ENCODE measurements at regions not wholly inside any gene's neighbourhood (a gene's known extent, or its start where the extent isn't known, plus 50 kb on each side); places are given as distances from the start of the nearest gene placed in this dataset.
"Not testable (repeated sequence)": the region's sequence is repeated elsewhere in the genome, so short reads cannot be mapped to it uniquely, and the experiment has no call there.

- intact Hi-C loops (cut with DNase I), result no loop called here
- ATAC-seq (ENCODE audit: poor library complexity) (no peak), DNase-seq (no peak)
Measured at GRCh38 chr12:76646366-76646765, 86.8 kb upstream of the OSBPL8 start.

GRCh38 chr12:76649099-76649498 lies 89.5 kb upstream of the OSBPL8 start:
- no peak for DNase-seq
- intact Hi-C loops (cut with DNase I), result no loop called here
- ATAC-seq (ENCODE audit: poor library complexity), result no peak

GRCh38 chr12:76652402-76652801 lies 92.8 kb upstream of the OSBPL8 start:
- no peak for ATAC-seq (ENCODE audit: poor library complexity)
- intact Hi-C loops (cut with DNase I), result no loop called here
- DNase-seq, result no peak

- intact Hi-C loops (cut with DNase I), result no loop called here
- ATAC-seq (ENCODE audit: poor library complexity), result no peak
- no peak for DNase-seq
Measured at GRCh38 chr12:76653342-76653741, 93.8 kb upstream of the OSBPL8 start.

- DNase-seq (no peak), ATAC-seq (ENCODE audit: poor library complexity) (no peak)
- intact Hi-C loops (cut with DNase I), result no loop called here
Measured at GRCh38 chr12:76664731-76665130, 99.2 kb upstream of the ZDHHC17 start.

GRCh38 chr12:76666290-76666835 lies 97.6 kb upstream of the ZDHHC17 start:
- DNase-seq, result no peak
- intact Hi-C loops (cut with DNase I), result no loop called here
- no peak for ATAC-seq (ENCODE audit: poor library complexity)

GRCh38 chr12:76669981-76670380 lies 93.9 kb upstream of the ZDHHC17 start:
- intact Hi-C loops (cut with DNase I), result no loop called here
- ATAC-seq (ENCODE audit: poor library complexity) (no peak), DNase-seq (no peak)

GRCh38 chr12:76670776-76671175 lies 93.1 kb upstream of the ZDHHC17 start:
- intact Hi-C loops (cut with DNase I), result no loop called here
- ATAC-seq (ENCODE audit: poor library complexity) (no peak), DNase-seq (no peak)

GRCh38 chr12:76674669-76675315 lies 89.1 kb upstream of the ZDHHC17 start:
- ATAC-seq (ENCODE audit: poor library complexity) (no peak), DNase-seq (no peak)
- intact Hi-C loops (cut with DNase I), result no loop called here

- ATAC-seq (ENCODE audit: poor library complexity); intact Hi-C loops (cut with DNase I); DNase-seq: not testable (repeated sequence)
Measured at GRCh38 chr12:76676261-76676660, 87.7 kb upstream of the ZDHHC17 start.

GRCh38 chr12:76678992-76679391 lies 84.9 kb upstream of the ZDHHC17 start:
- no peak for DNase-seq
- no peak for ATAC-seq (ENCODE audit: poor library complexity)
- intact Hi-C loops (cut with DNase I), result no loop called here

- no peak for DNase-seq
- ATAC-seq (ENCODE audit: poor library complexity), result no peak
- intact Hi-C loops (cut with DNase I), result no loop called here
Measured at GRCh38 chr12:76679778-76680177, 84.1 kb upstream of the ZDHHC17 start.

GRCh38 chr12:76680940-76681339 lies 83.0 kb upstream of the ZDHHC17 start:
- DNase-seq (no peak), ATAC-seq (ENCODE audit: poor library complexity) (no peak)
- intact Hi-C loops (cut with DNase I), result no loop called here

GRCh38 chr12:76685246-76685678 lies 78.7 kb upstream of the ZDHHC17 start:
- DNase-seq (peak; percentile 54), ATAC-seq (ENCODE audit: poor library complexity) (peak; percentile 94)
- intact Hi-C loops (cut with DNase I), result no loop called here

- no peak for DNase-seq
- ATAC-seq (ENCODE audit: poor library complexity), result no peak
- intact Hi-C loops (cut with DNase I), result no loop called here
Measured at GRCh38 chr12:76687981-76688380, 75.9 kb upstream of the ZDHHC17 start.

GRCh38 chr12:76688631-76689030 lies 75.3 kb upstream of the ZDHHC17 start:
- DNase-seq (no peak), ATAC-seq (ENCODE audit: poor library complexity) (no peak)
- intact Hi-C loops (cut with DNase I), result no loop called here

- no peak for ATAC-seq (ENCODE audit: poor library complexity)
- no peak for DNase-seq
- intact Hi-C loops (cut with DNase I), result no loop called here
Measured at GRCh38 chr12:76690921-76691700, 72.8 kb upstream of the ZDHHC17 start.

- intact Hi-C loops (cut with DNase I), result no loop called here
- no peak for DNase-seq
- ATAC-seq (ENCODE audit: poor library complexity), result no peak
Measured at GRCh38 chr12:76692846-76693245, 71.1 kb upstream of the ZDHHC17 start.

- ATAC-seq (ENCODE audit: poor library complexity) (no peak), DNase-seq (no peak)
- intact Hi-C loops (cut with DNase I), result no loop called here
Measured at GRCh38 chr12:76694369-76694768, 69.5 kb upstream of the ZDHHC17 start.

GRCh38 chr12:76696186-76696585 lies 67.7 kb upstream of the ZDHHC17 start:
- intact Hi-C loops (cut with DNase I), result no loop called here
- ATAC-seq (ENCODE audit: poor library complexity) (no peak), DNase-seq (no peak)
